ENCODE measurements at regions not wholly inside any gene's neighbourhood (a gene's known extent, or its start where the extent isn't known, plus 50 kb on each side); places are given as distances from the start of the nearest gene placed in this dataset.

DNA sequence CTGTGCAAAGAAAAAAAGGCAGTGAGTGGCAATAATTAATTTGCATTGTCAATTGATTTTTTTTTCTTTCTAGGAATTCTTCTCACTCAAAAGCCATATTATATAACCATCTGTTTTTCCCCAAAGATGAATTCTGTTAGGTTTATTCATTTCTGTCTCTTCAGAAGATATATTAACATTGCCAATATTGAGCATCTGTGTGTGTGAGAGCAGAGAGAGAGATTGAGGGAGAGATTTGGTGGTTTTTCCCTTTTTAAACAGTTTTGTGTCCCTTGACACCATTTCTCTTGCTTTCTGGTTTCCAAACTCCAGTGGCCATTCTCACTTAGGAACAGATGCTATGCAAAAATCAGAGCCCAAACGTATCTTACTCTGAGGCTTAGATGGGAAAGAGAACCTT is 112.5 kb downstream of the LACC1 start:
- TF ChIP-seq CTCF (IDR thresholded peaks at IDR 0.05; ENCODE audit: low read depth, low read length) = no peak
- DNase-seq (ENCODE audit: low read depth in 2 of 2) = no peak
- H3K4me3 ChIP-seq (replicated peaks in 1 of 2; ENCODE audit: low read depth in 2 of 2, low read length in 2 of 2) = no peak overlapping the region

GRCh38 chr13:43994999-43995859 is 115.5 kb downstream of the LACC1 start:
- H3K4me3 ChIP-seq (replicated peaks in 1 of 2; ENCODE audit: low read depth in 2 of 2, low read length in 2 of 2) = no peak overlapping the region
- DNase-seq (ENCODE audit: low read depth in 2 of 2) = no peak
- TF ChIP-seq CTCF (IDR thresholded peaks at IDR 0.05; ENCODE audit: low read depth, low read length) = no peak

DNA sequence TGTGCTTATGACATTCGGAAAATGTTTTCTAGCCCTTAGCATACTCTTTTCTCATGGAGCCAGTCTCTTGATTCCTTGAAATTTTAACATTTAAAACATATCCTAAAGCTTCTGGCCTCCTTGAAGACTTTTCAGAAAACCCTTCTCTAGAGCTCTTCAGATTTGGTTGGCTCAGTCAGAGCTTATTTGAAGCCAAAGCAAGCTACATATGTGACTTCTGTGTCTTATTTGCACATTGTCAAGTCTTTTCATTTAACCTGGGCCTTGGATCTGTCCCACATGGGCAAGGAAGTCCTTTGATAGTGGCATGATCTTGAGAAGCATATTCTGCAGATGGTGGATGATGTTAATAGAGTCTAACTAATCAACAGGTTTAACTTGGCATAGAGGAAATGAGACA is 116.5 kb downstream of the LACC1 start:
- H3K4me3 ChIP-seq (replicated peaks in 1 of 2; ENCODE audit: low read depth in 2 of 2, low read length in 2 of 2) = no peak overlapping the region
- no peak for DNase-seq (ENCODE audit: low read depth in 2 of 2)
- no peak for TF ChIP-seq CTCF (IDR thresholded peaks at IDR 0.05; ENCODE audit: low read depth, low read length)

DNA sequence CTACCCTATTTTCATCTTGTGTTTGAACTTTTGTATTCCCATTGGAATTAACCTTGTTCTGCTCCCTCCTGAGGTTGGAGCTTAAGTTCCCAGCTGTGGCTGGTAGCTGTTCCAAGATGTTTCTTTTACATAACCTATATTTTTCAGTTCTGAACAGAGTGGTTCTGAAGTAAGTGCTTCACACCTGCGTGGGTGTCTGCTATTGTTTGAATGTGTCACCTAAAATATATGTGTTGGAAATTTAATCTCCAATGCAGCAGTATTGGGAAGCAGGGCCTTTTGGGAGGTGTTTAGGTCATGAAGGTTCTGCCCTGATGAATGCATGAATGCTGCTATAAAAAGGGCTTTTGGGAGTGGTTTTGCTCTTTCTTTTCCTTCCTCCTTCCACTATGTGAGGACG is 123.8 kb downstream of the LACC1 start:
- no peak for DNase-seq (ENCODE audit: low read depth in 2 of 2)
- no peak overlapping the region for H3K4me3 ChIP-seq (replicated peaks in 1 of 2; ENCODE audit: low read depth in 2 of 2, low read length in 2 of 2)
- no peak for TF ChIP-seq CTCF (IDR thresholded peaks at IDR 0.05; ENCODE audit: low read depth, low read length)

DNA sequence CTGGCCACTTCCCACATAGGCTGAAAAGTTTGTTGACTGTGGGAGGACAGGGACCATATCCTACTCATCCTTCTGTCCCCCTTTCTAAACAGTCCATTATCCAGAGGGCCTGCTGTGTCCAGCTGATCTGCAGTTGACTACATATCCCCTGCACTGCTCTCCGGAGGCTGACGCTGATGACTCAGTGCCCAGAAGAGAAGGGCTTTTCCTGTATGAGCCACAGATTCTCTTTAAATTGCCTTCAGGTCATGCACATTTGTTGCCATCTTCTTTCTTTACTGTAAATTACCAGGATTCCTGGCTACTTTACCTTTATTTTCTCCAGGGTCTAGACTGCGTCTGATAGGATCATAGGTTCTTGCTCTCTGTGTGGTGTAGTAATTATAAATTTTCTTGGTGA is 125.2 kb downstream of the LACC1 start:
- no peak overlapping the region for H3K4me3 ChIP-seq (replicated peaks in 1 of 2; ENCODE audit: low read depth in 2 of 2, low read length in 2 of 2)
- DNase-seq (ENCODE audit: low read depth in 2 of 2) = peak; percentile 53 to 70
- TF ChIP-seq CTCF (IDR thresholded peaks at IDR 0.05; ENCODE audit: low read depth, low read length) = peak; percentile 5

DNA sequence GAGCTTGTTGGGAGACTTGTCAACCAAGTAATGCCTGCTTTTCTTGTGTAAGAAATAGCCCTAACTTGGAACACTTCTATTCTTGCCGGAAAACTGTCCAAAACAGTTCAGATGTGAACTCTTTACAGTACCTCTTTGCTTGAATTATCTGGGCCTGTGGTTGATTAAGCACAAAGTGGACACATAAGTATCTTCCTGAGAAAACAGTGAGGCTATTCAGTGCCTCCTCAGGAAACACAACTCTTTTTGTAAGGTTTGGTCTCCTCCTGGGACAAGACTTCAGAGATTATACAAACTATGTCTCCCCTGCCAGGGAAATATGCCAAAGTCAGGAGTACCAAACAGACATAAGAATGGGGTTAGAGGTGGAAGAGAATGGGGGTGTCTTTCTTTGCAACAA is 127.7 kb downstream of the LACC1 start:
- no peak for DNase-seq (ENCODE audit: low read depth in 2 of 2)
- no peak for TF ChIP-seq CTCF (IDR thresholded peaks at IDR 0.05; ENCODE audit: low read depth, low read length)
- no peak overlapping the region for H3K4me3 ChIP-seq (replicated peaks in 1 of 2; ENCODE audit: low read depth in 2 of 2, low read length in 2 of 2)

- no peak overlapping the region for H3K4me3 ChIP-seq (replicated peaks in 1 of 2; ENCODE audit: low read depth in 2 of 2, low read length in 2 of 2)
- no peak for TF ChIP-seq CTCF (IDR thresholded peaks at IDR 0.05; ENCODE audit: low read depth, low read length)
- no peak for DNase-seq (ENCODE audit: low read depth in 2 of 2)
These were observed 131.3 kb downstream of the LACC1 start for GRCh38 chr13:44011036-44011435.

All from cardiac fibroblast (primary cell).